ENCODE measurements at regions not wholly inside any gene's neighbourhood (a gene's known extent, or its start where the extent isn't known, plus 50 kb on each side); places are given as distances from the start of the nearest gene placed in this dataset.

- H3K4me3 Mint-ChIP-seq: no peak overlapping the region
- no peak for ATAC-seq (ENCODE audit: low read depth in 2 of 2)
- H3K27ac ChIP-seq (ENCODE audit: insufficient read depth, low read length, poor library complexity, severe bottlenecking): no peak overlapping the region
- no peaks in the 10 kb centered on the region for H3K4me1 Mint-ChIP-seq
- no peak for DNase-seq
- H3K36me3 Mint-ChIP-seq: no peaks in the 10 kb centered on the region
- H3K36me3 ChIP-seq (ENCODE audit: control insufficient read depth, insufficient read depth, low read length): no peaks in the 10 kb centered on the region
- no peaks in the 10 kb centered on the region for H3K9me3 ChIP-seq (ENCODE audit: control insufficient read depth in 2 of 2, low read length in 2 of 2)
- no peak overlapping the region for H3K27ac Mint-ChIP-seq
- no peaks in the 10 kb centered on the region for H3K4me1 ChIP-seq (ENCODE audit: control insufficient read depth, insufficient read depth, low read length, poor library complexity, severe bottlenecking)
- no peaks in the 10 kb centered on the region for H3K27me3 Mint-ChIP-seq
- H3K9me3 Mint-ChIP-seq: peaks cover 0 to 3% (median 0%) of the 10 kb centered on the region in 7 donors
- no peak overlapping the region for H3K4me3 ChIP-seq (ENCODE audit: low read depth, low read length)
- no peaks in the 10 kb centered on the region for H3K27me3 ChIP-seq (ENCODE audit: control insufficient read depth, insufficient read depth, low read length)
Measured at GRCh38 chr19:31513841-31514240, 164.6 kb upstream of the TSHZ3 start.

- Histone ChIP-seq H3K27ac (ENCODE audit: insufficient read depth, low read length, poor library complexity, severe bottlenecking) (no peak overlapping the region), H3K9me3 (ENCODE audit: control insufficient read depth in 2 of 2, low read length in 2 of 2) (peaks cover 0 to 3% of the 10 kb centered on the region in 2 experiments), H3K36me3 (ENCODE audit: control insufficient read depth, insufficient read depth, low read length) (no peaks in the 10 kb centered on the region), H3K27me3 (ENCODE audit: control insufficient read depth, insufficient read depth, low read length) (no peaks in the 10 kb centered on the region), H3K4me3 (ENCODE audit: low read depth, low read length) (no peak overlapping the region), H3K4me1 (ENCODE audit: control insufficient read depth, insufficient read depth, low read length, poor library complexity, severe bottlenecking) (no peaks in the 10 kb centered on the region)
- Mint-ChIP-seq H3K27ac (no peak overlapping the region), H3K4me3 (no peak overlapping the region), H3K9me3 (peaks cover 0 to 7% (median 0%) of the 10 kb centered on the region in 7 donors), H3K27me3 (no peaks in the 10 kb centered on the region), H3K4me1 (no peaks in the 10 kb centered on the region), H3K36me3 (no peaks in the 10 kb centered on the region)
- no peak for ATAC-seq (ENCODE audit: low read depth in 2 of 2)
- DNase-seq: no peak
Measured at GRCh38 chr19:31515931-31516330, 166.7 kb upstream of the TSHZ3 start.

- H3K27ac Mint-ChIP-seq: no peak overlapping the region
- H3K4me3 ChIP-seq (ENCODE audit: low read depth, low read length): no peak overlapping the region
- H3K4me3 Mint-ChIP-seq: no peak overlapping the region
- H3K27me3 ChIP-seq (ENCODE audit: control insufficient read depth, insufficient read depth, low read length): no peaks in the 10 kb centered on the region
- no peaks in the 10 kb centered on the region for H3K36me3 Mint-ChIP-seq
- no peaks in the 10 kb centered on the region for H3K36me3 ChIP-seq (ENCODE audit: control insufficient read depth, insufficient read depth, low read length)
- H3K9me3 ChIP-seq (ENCODE audit: control insufficient read depth in 2 of 2, low read length in 2 of 2): peaks cover 0 to 3% of the 10 kb centered on the region in 2 experiments
- ATAC-seq (ENCODE audit: low read depth in 2 of 2) (no peak), DNase-seq (no peak)
- H3K4me1 ChIP-seq (ENCODE audit: control insufficient read depth, insufficient read depth, low read length, poor library complexity, severe bottlenecking): no peaks in the 10 kb centered on the region
- no peaks in the 10 kb centered on the region for H3K4me1 Mint-ChIP-seq
- peaks cover 0 to 4% (median 0%) of the 10 kb centered on the region in 7 donors for H3K9me3 Mint-ChIP-seq
- no peaks in the 10 kb centered on the region for H3K27me3 Mint-ChIP-seq
- H3K27ac ChIP-seq (ENCODE audit: insufficient read depth, low read length, poor library complexity, severe bottlenecking): no peak overlapping the region
Measured at GRCh38 chr19:31516756-31517155, 167.5 kb upstream of the TSHZ3 start.

- H3K27ac ChIP-seq (ENCODE audit: insufficient read depth, low read length, poor library complexity, severe bottlenecking): no peak overlapping the region
- H3K36me3 Mint-ChIP-seq: no peaks in the 10 kb centered on the region
- H3K4me3 ChIP-seq (ENCODE audit: low read depth, low read length): no peak overlapping the region
- DNase-seq (no peak), ATAC-seq (ENCODE audit: low read depth in 2 of 2) (no peak)
- H3K27ac Mint-ChIP-seq: no peak overlapping the region
- peaks cover 0 to 4% (median 1%) of the 10 kb centered on the region in 7 donors for H3K9me3 Mint-ChIP-seq
- no peaks in the 10 kb centered on the region for H3K27me3 ChIP-seq (ENCODE audit: control insufficient read depth, insufficient read depth, low read length)
- H3K36me3 ChIP-seq (ENCODE audit: control insufficient read depth, insufficient read depth, low read length): no peaks in the 10 kb centered on the region
- no peak overlapping the region for H3K4me3 Mint-ChIP-seq
- peaks cover 0 to 3% of the 10 kb centered on the region in 2 experiments for H3K9me3 ChIP-seq (ENCODE audit: control insufficient read depth in 2 of 2, low read length in 2 of 2)
- H3K27me3 Mint-ChIP-seq: no peaks in the 10 kb centered on the region
- no peaks in the 10 kb centered on the region for H3K4me1 Mint-ChIP-seq
- H3K4me1 ChIP-seq (ENCODE audit: control insufficient read depth, insufficient read depth, low read length, poor library complexity, severe bottlenecking): no peaks in the 10 kb centered on the region
Measured at GRCh38 chr19:31517224-31518180, 168.3 kb upstream of the TSHZ3 start.

- Histone ChIP-seq H3K27ac (ENCODE audit: insufficient read depth, low read length, poor library complexity, severe bottlenecking) (no peak overlapping the region), H3K4me3 (ENCODE audit: low read depth, low read length) (no peak overlapping the region), H3K36me3 (ENCODE audit: control insufficient read depth, insufficient read depth, low read length) (no peaks in the 10 kb centered on the region), H3K4me1 (ENCODE audit: control insufficient read depth, insufficient read depth, low read length, poor library complexity, severe bottlenecking) (no peaks in the 10 kb centered on the region), H3K9me3 (ENCODE audit: control insufficient read depth in 2 of 2, low read length in 2 of 2) (peaks cover 0 to 3% of the 10 kb centered on the region in 2 experiments), H3K27me3 (ENCODE audit: control insufficient read depth, insufficient read depth, low read length) (no peaks in the 10 kb centered on the region)
- DNase-seq (no peak), ATAC-seq (ENCODE audit: low read depth in 2 of 2) (no peak)
- Mint-ChIP-seq H3K27me3 (no peaks in the 10 kb centered on the region), H3K36me3 (no peaks in the 10 kb centered on the region), H3K4me1 (no peaks in the 10 kb centered on the region), H3K27ac (no peak overlapping the region), H3K4me3 (no peak overlapping the region), H3K9me3 (peaks cover 0 to 6% (median 1%) of the 10 kb centered on the region in 7 donors)
Measured at GRCh38 chr19:31518216-31519020, 169.2 kb upstream of the TSHZ3 start.

GRCh38 chr19:31519256-31519655, 170.0 kb upstream of the TSHZ3 start:
- no peak for ATAC-seq (ENCODE audit: low read depth in 2 of 2)
- Mint-ChIP-seq H3K4me3 (no peak overlapping the region), H3K27me3 (no peaks in the 10 kb centered on the region), H3K36me3 (no peaks in the 10 kb centered on the region), H3K9me3 (peaks cover 0 to 6% (median 1%) of the 10 kb centered on the region in 7 donors), H3K27ac (no peak overlapping the region), H3K4me1 (no peaks in the 10 kb centered on the region)
- no peaks in the 10 kb centered on the region for H3K36me3 ChIP-seq (ENCODE audit: control insufficient read depth, insufficient read depth, low read length)
- H3K4me1 ChIP-seq (ENCODE audit: control insufficient read depth, insufficient read depth, low read length, poor library complexity, severe bottlenecking): no peaks in the 10 kb centered on the region
- H3K4me3 ChIP-seq (ENCODE audit: low read depth, low read length): no peak overlapping the region
- H3K27ac ChIP-seq (ENCODE audit: insufficient read depth, low read length, poor library complexity, severe bottlenecking): no peak overlapping the region
- H3K9me3 ChIP-seq (ENCODE audit: control insufficient read depth in 2 of 2, low read length in 2 of 2): peaks cover 0 to 3% of the 10 kb centered on the region in 2 experiments
- H3K27me3 ChIP-seq (ENCODE audit: control insufficient read depth, insufficient read depth, low read length): no peaks in the 10 kb centered on the region
- DNase-seq: no peak

GRCh38 chr19:31519908-31520307, 170.7 kb upstream of the TSHZ3 start:
- Histone ChIP-seq H3K4me3 (ENCODE audit: low read depth, low read length) (no peak overlapping the region), H3K27ac (ENCODE audit: insufficient read depth, low read length, poor library complexity, severe bottlenecking) (no peak overlapping the region), H3K27me3 (ENCODE audit: control insufficient read depth, insufficient read depth, low read length) (no peaks in the 10 kb centered on the region), H3K9me3 (ENCODE audit: control insufficient read depth in 2 of 2, low read length in 2 of 2) (peaks cover 0 to 4% of the 10 kb centered on the region in 2 experiments), H3K4me1 (ENCODE audit: control insufficient read depth, insufficient read depth, low read length, poor library complexity, severe bottlenecking) (no peaks in the 10 kb centered on the region), H3K36me3 (ENCODE audit: control insufficient read depth, insufficient read depth, low read length) (no peaks in the 10 kb centered on the region)
- H3K27ac Mint-ChIP-seq: no peak overlapping the region
- ATAC-seq (ENCODE audit: low read depth in 2 of 2): no peak
- H3K4me3 Mint-ChIP-seq: no peak overlapping the region
- H3K4me1 Mint-ChIP-seq: no peaks in the 10 kb centered on the region
- no peak for DNase-seq
- H3K9me3 Mint-ChIP-seq: peaks cover 0 to 8% (median 3%) of the 10 kb centered on the region in 7 donors
- no peaks in the 10 kb centered on the region for H3K27me3 Mint-ChIP-seq
- H3K36me3 Mint-ChIP-seq: no peaks in the 10 kb centered on the region

Data from CD4-positive, CD25-positive, alpha-beta regulatory T cell (primary cell).